ENCODE measurements at regions not wholly inside any gene's neighbourhood (a gene's known extent, or its start where the extent isn't known, plus 50 kb on each side); places are given as distances from the start of the nearest gene placed in this dataset.

DNA sequence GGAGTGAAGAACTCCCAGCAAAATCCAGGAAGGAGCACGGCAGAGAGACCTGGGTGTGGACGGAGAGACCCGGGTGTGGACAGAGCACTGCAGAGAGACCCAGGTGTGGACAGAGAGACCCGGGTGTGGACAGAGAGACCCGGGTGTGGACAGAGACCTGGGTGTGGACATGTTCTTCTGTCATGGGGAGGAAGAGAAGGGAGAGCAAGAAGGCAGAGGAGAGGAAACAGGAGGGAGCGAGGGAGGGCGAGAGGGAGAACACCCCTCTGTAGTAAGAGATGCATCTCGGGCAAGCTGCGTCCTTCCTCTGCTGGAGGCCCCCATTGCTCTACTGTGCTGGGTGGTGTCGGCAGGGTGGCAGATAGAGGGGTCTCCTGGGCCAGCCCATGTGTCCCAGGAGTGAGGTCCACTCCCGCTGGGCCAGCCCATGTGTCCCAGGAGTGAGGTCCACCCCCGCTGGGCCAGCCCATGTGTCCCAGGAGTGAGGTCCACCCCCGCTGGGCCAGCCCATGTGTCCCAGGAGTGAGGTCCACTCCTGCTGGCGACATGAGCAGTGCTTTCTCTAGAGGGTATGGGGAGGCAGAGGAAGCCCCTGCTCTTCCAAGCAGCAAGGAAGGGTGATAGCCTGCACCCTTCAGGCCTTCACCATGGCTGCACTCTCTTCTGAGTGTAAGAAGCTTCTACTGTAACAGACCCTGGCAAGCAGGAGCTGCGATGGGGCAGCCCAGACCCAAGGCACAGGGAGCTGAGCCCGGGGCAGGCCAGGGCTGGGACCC lies 934.2 kb downstream of the BRD1 start:
- Histone ChIP-seq H3K4me3 (ENCODE audit: low read length in 2 of 2) (no peak overlapping the region), H3K27me3 (ENCODE audit: control insufficient read depth in 1 of 2, insufficient read depth in 2 of 2, low read length in 2 of 2) (peaks cover 0 to 2% of the 10 kb centered on the region in 2 donors), H3K4me1 (ENCODE audit: control insufficient read depth, insufficient read depth, low read length) (no peaks in the 10 kb centered on the region), H3K9me3 (ENCODE audit: control insufficient read depth in 2 of 2, low read length in 2 of 2) (peaks cover 0 to 4% of the 10 kb centered on the region in 2 donors), H3K36me3 (ENCODE audit: control insufficient read depth in 2 of 2, insufficient read depth in 2 of 2, low read length in 2 of 2) (no peaks in the 10 kb centered on the region), H3K9ac (ENCODE audit: low read length in 2 of 2) (no peak overlapping the region), H3K27ac (ENCODE audit: low read length) (no peak overlapping the region)

DNA sequence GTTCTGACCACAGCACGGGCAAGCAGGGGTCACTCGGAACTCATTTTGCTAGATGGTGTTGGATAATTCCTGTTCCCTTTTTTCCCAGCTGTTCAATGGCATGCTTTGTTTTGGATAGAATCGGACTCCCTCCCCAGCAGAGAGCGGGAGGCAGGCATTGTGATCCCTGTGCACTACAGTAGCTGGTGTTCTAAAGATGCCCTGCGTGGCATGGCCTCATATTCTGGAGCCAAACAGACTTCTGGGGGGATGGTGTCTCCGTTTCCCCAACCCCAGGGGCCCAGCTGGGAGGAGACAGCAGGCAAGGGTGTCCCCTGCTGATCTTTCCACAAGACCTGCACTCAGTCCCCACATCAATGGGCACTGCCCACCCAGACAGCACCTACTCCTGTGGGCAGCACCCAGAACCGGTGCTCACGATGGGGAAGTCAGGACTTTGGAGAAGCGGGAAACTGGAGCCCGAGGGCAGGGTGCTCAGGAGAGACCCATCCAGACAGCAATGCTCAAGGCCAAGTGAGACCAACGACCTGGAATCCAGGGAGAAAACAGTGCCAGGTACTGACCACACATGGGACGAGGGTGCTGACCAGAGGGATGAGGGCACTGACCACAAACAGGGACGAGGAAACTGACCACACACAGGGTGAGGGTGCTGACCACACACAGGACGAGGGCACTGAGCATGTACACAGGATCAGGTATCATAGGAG lies 934.9 kb downstream of the BRD1 start:
- no peaks in the 10 kb centered on the region for H3K4me1 ChIP-seq (ENCODE audit: control insufficient read depth, insufficient read depth, low read length)
- H3K9ac ChIP-seq (ENCODE audit: low read length in 2 of 2), result no peak overlapping the region
- H3K36me3 ChIP-seq (ENCODE audit: control insufficient read depth in 2 of 2, insufficient read depth in 2 of 2, low read length in 2 of 2), result no peaks in the 10 kb centered on the region
- H3K27me3 ChIP-seq (ENCODE audit: control insufficient read depth in 1 of 2, insufficient read depth in 2 of 2, low read length in 2 of 2), result peaks cover 0 to 2% of the 10 kb centered on the region in 2 donors
- no peak overlapping the region for H3K4me3 ChIP-seq (ENCODE audit: low read length in 2 of 2)
- H3K27ac ChIP-seq (ENCODE audit: low read length), result no peak overlapping the region
- H3K9me3 ChIP-seq (ENCODE audit: control insufficient read depth in 2 of 2, low read length in 2 of 2), result peaks cover 0 to 4% of the 10 kb centered on the region in 2 donors

DNA sequence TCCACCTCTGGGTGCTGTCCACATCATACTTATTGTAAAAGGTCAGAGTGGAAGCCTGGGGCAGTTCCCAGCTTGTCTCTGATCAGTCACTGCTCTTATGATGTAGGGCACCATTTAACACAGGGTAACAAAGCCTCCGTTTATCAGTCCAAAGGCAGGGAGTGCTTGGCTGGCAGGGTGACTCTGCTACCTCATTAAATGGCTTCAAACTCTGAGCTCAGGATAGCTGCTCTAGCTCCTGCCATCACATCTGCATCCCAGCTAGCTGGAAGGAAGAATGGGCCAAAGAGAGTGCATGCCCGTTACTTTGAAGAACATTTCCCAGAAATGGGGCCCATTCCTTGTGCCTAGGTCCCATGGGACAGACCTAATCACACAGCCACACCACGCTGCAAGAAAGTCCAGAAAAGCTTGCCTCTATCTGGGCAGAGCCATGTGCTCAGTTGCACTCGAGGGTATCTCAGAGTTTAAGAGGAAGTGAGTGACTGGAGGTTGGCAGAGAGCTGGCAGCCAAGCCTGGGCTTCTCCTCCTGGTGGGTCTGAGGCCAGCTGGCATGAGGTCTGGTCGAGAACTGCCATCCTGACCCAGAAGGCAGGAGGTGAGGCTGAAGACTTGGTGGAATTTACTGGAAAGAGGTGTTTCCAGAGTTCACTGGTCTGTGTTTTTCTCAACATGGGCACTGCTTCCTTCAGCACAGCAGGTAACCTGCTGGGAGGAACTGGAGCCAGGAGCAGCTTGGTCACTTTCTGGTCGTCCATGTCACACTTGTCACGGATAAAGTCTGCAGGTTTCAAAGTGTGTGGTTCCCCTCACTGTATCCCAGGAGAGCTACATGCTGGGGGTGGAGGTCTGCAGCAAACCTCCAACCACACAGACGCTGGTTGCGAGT lies 935.7 kb downstream of the BRD1 start:
- Histone ChIP-seq H3K4me1 (ENCODE audit: control insufficient read depth, insufficient read depth, low read length) (no peaks in the 10 kb centered on the region), H3K27me3 (ENCODE audit: control insufficient read depth in 1 of 2, insufficient read depth in 2 of 2, low read length in 2 of 2) (peaks cover 0 to 2% of the 10 kb centered on the region in 2 donors), H3K9ac (ENCODE audit: low read length in 2 of 2) (no peak overlapping the region), H3K27ac (ENCODE audit: low read length) (no peak overlapping the region), H3K9me3 (ENCODE audit: control insufficient read depth in 2 of 2, low read length in 2 of 2) (peaks cover 0 to 4% of the 10 kb centered on the region in 2 donors), H3K4me3 (ENCODE audit: low read length in 2 of 2) (no peak overlapping the region), H3K36me3 (ENCODE audit: control insufficient read depth in 2 of 2, insufficient read depth in 2 of 2, low read length in 2 of 2) (no peaks in the 10 kb centered on the region)

DNA sequence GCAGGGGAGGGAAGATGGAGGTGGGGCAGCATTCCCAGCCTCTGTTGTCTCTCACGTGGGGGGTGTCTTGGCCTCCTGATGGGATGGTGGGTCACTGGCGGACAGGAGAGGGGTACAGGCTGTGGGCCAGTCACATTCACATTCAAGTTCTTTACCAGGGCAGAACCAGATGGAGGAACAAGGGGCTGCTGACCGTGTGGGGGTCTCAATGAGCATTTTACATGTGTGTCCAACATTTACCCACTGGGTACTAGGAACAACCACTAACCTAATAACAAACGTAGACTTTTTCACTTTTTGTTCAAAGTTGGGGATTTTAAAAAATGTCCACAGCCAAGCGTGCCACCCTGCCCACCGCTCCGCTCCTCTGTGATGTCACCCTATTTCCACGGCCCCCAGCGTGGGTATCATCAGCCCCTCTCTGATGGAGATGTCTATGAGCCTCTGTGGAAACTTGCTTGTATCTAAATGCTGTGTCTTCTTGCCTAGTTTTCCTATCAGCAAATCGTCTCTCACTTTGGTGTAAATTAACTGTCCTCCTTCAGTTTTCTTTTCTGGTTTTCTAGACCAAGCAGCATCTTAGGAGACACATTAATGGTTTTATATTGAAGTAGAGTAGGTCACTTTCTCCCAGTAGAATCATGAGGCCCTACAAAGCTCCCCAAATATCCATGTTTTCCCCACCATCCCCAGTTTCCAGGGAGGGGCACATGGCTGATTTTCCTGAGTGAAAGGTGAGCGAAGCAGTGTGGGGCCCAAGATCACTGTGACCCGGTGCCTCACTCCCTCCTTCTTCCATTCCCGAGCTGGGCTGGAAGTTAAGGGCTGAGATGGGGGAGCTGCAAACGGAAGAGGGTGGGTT lies 936.7 kb downstream of the BRD1 start:
- Histone ChIP-seq H3K36me3 (ENCODE audit: control insufficient read depth in 2 of 2, insufficient read depth in 2 of 2, low read length in 2 of 2) (no peaks in the 10 kb centered on the region), H3K4me1 (ENCODE audit: control insufficient read depth, insufficient read depth, low read length) (no peaks in the 10 kb centered on the region), H3K9ac (ENCODE audit: low read length in 2 of 2) (no peak overlapping the region), H3K27ac (ENCODE audit: low read length) (no peak overlapping the region), H3K4me3 (ENCODE audit: low read length in 2 of 2) (no peak overlapping the region), H3K27me3 (ENCODE audit: control insufficient read depth in 1 of 2, insufficient read depth in 2 of 2, low read length in 2 of 2) (peaks cover 0 to 2% of the 10 kb centered on the region in 2 donors), H3K9me3 (ENCODE audit: control insufficient read depth in 2 of 2, low read length in 2 of 2) (peaks cover 0 to 4% of the 10 kb centered on the region in 2 donors)

DNA sequence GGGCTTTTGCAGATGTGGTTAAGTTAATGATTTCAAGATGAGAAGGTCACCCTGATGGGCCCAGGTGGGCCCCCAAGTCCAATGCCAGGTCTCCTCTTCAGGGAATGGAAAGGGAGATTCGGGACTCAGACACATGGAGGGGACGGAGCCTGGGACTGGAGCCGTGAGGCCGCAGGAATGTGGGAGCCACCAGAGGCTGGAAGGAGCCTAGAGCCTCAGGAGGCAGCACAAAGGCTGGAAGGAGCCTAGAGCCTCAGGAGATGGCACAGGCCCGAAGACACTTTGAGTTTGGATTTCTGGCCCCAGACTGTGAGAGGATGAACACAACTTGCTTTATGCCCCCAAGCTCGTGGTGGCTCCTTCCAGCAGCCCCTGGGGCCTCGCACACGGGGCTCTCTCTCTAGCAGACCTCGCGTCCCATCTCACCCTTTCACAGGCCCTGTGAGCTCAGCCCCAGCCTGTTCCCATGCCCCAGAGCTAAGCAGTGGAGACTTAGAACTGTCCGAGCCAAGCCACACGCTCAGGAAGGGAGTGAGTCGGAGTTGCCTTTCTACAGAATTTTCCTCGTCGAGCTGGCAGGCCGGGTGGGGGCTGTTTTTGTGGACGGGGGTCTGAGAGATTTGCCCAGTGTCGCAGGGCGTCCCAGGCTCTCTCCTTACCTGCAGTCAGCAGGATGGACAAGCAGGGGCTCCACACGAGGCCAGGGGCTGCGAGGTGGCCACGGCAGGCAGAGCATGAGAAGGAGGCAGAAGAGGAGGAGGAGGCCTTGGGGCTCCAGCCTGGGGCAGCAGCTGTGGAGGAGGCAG lies 937.6 kb downstream of the BRD1 start:
- Histone ChIP-seq H3K27ac (ENCODE audit: low read length) (no peak overlapping the region), H3K4me1 (ENCODE audit: control insufficient read depth, insufficient read depth, low read length) (no peaks in the 10 kb centered on the region), H3K9ac (ENCODE audit: low read length in 2 of 2) (no peak overlapping the region), H3K36me3 (ENCODE audit: control insufficient read depth in 2 of 2, insufficient read depth in 2 of 2, low read length in 2 of 2) (no peaks in the 10 kb centered on the region), H3K4me3 (ENCODE audit: low read length in 2 of 2) (no peak overlapping the region), H3K27me3 (ENCODE audit: control insufficient read depth in 1 of 2, insufficient read depth in 2 of 2, low read length in 2 of 2) (peaks cover 0 to 2% of the 10 kb centered on the region in 2 donors), H3K9me3 (ENCODE audit: control insufficient read depth in 2 of 2, low read length in 2 of 2) (peaks cover 0 to 4% of the 10 kb centered on the region in 2 donors)

DNA sequence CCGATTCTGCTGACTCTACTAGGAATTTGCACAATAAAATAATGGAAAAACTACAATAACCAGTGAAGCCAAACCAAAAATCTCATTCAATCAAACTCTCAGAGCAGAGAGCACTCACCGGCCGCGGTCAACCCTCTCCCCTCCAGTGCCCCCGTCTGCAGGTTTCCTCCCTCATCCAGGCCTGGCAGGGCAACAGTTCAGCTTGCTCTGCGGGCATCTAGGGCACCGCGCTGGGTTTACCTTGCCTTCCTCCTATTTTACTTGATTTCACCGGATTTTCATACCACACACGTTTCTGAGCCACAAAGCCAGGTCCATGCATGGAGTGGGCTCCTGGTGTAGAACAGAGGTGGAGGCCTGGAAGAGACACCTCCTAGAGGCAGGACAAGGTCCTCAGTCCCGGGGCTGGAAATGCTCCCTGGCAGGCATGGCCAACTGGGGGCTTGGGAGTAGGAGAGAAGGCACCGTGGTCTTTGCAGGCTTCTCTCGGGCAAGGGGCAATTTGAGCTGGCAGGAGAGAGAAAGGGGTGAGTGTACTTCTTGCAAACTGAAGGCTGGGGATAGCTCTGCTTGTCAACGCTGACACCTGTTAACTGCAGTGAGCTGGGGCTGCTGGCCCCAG lies 938.4 kb downstream of the BRD1 start:
- H3K27me3 ChIP-seq (ENCODE audit: control insufficient read depth in 1 of 2, insufficient read depth in 2 of 2, low read length in 2 of 2), result peaks cover 0 to 2% of the 10 kb centered on the region in 2 donors
- H3K27ac ChIP-seq (ENCODE audit: low read length), result no peak overlapping the region
- H3K4me3 ChIP-seq (ENCODE audit: low read length in 2 of 2), result no peak overlapping the region
- no peak overlapping the region for H3K9ac ChIP-seq (ENCODE audit: low read length in 2 of 2)
- peaks cover 0 to 4% of the 10 kb centered on the region in 2 donors for H3K9me3 ChIP-seq (ENCODE audit: control insufficient read depth in 2 of 2, low read length in 2 of 2)
- no peaks in the 10 kb centered on the region for H3K36me3 ChIP-seq (ENCODE audit: control insufficient read depth in 2 of 2, insufficient read depth in 2 of 2, low read length in 2 of 2)
- no peaks in the 10 kb centered on the region for H3K4me1 ChIP-seq (ENCODE audit: control insufficient read depth, insufficient read depth, low read length)

DNA sequence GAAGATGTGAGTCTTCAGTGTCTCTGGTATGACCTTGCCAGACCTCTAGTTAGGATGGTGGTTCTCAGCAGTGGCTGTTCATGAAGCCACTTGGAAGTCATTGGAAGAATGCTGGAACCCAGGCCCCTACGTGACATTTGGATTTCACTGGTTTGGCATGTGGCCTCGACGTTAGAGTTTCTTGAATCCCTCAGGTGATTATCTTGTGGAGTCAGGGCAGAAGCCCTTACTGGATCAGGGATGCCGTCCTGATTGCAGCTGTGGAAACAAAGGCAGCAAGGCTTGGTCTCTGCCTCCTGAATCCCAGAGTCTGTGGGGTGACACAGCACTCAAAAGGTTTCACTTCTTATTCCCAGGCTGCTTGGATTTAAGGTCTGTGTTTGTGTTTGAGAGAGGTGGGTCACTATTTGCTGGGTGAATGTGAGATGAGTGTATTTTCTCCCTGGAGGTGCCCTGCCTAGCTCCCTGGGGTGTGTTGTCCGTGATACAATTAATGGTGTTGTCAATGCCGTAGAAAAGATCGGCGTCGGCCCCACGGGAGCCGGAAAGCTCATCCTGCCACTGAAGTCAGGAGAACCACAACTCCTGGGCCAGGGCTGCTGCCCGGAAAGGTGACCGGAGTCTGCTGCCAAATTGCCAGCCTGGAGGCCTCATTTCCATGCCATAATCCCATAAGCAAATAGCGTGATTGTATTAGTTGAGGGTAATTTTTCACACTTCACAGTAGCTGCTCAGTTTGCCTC lies 939.0 kb downstream of the BRD1 start:
- H3K36me3 ChIP-seq (ENCODE audit: control insufficient read depth in 2 of 2, insufficient read depth in 2 of 2, low read length in 2 of 2), result no peaks in the 10 kb centered on the region
- H3K4me1 ChIP-seq (ENCODE audit: control insufficient read depth, insufficient read depth, low read length), result no peaks in the 10 kb centered on the region
- no peak overlapping the region for H3K4me3 ChIP-seq (ENCODE audit: low read length in 2 of 2)
- H3K27me3 ChIP-seq (ENCODE audit: control insufficient read depth in 1 of 2, insufficient read depth in 2 of 2, low read length in 2 of 2), result peaks cover 0 to 3% of the 10 kb centered on the region in 2 donors
- H3K27ac ChIP-seq (ENCODE audit: low read length), result no peak overlapping the region
- H3K9ac ChIP-seq (ENCODE audit: low read length in 2 of 2), result no peak overlapping the region
- peaks cover 0 to 4% of the 10 kb centered on the region in 2 donors for H3K9me3 ChIP-seq (ENCODE audit: control insufficient read depth in 2 of 2, low read length in 2 of 2)

DNA sequence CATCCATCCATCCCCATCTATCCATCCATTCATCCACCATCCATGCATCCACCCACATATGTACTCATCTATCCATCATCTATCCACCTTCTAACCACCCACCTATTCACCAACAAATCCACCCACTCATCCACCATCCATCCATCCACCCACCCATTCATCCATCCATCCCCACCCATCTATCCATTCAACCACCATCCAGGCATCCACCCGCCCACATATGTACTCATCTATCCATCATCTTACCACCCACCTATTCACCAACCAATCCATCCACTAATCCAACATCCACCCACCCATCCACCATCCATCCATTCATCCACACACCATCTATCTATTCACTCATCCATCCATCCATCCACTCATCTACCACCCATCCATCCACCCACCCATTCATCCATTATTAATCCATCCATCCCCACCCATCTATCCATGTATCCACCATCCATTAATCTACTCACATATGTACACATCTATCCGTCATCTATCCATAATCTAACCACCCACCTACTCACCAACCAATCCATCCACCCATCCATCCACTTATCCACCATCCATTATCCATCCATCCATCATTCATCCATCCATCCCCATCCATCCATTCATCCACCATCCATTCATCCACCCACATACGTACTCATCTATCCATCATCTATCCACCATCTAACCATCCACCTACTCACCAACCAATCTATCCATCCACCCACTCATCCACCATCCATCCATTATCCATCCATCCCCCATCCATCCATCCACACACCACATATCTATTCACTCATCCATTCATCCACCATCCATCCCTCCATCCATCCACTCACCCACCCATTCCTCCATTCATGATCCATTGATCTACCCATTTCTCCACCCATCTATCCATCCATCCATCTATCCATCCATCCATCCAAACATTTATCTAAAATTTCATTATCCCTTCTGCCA lies 940.0 kb downstream of the BRD1 start:
- H3K27me3 ChIP-seq (ENCODE audit: control insufficient read depth in 1 of 2, insufficient read depth in 2 of 2, low read length in 2 of 2), result peaks cover 0 to 5% of the 10 kb centered on the region in 2 donors
- H3K4me3 ChIP-seq (ENCODE audit: low read length in 2 of 2), result no peak overlapping the region
- H3K9ac ChIP-seq (ENCODE audit: low read length in 2 of 2), result no peak overlapping the region
- peaks cover 0 to 4% of the 10 kb centered on the region in 2 donors for H3K9me3 ChIP-seq (ENCODE audit: control insufficient read depth in 2 of 2, low read length in 2 of 2)
- H3K4me1 ChIP-seq (ENCODE audit: control insufficient read depth, insufficient read depth, low read length), result no peaks in the 10 kb centered on the region
- H3K36me3 ChIP-seq (ENCODE audit: control insufficient read depth in 2 of 2, insufficient read depth in 2 of 2, low read length in 2 of 2), result no peaks in the 10 kb centered on the region
- no peak overlapping the region for H3K27ac ChIP-seq (ENCODE audit: low read length)

Data from stomach smooth muscle (tissue), 2 donors.